KMS-11 (cell line): ENCODE measurements at regions not wholly inside any gene's neighbourhood (a gene's known extent, or its start where the extent isn't known, plus 50 kb on each side); places are given as distances from the start of the nearest gene placed in this dataset.

Experiments used
- H2AFZ ChIP-seq: fragments of 200-600 bp; sonication (generic); 2 replicates; pipeline ENCODE4 v1.6.1; 2016; ENCODE audit warnings: antibody characterized with exemption, mixed run types, low read depth
- H3K27ac ChIP-seq: fragments of 200-600 bp; sonication (generic); 2 replicates; pipeline ENCODE4 v1.6.1; 2016; ENCODE audit warnings: mild to moderate bottlenecking, mixed run types
- H3K27me3 ChIP-seq: fragments of 200-600 bp; sonication (generic); 2 replicates; pipeline ENCODE4 v1.6.1; 2017; ENCODE audit warnings: mild to moderate bottlenecking, low read depth, mixed run types, moderate library complexity; ENCODE audit not compliant: insufficient read depth
- H3K36me3 ChIP-seq: fragments of 200-600 bp; sonication (generic); 2 replicates; pipeline ENCODE4 v1.6.1; 2017; ENCODE audit warnings: mild to moderate bottlenecking, mixed run types; ENCODE audit not compliant: insufficient read depth
- H3K4me1 ChIP-seq: fragments of 200-600 bp; sonication (generic); 2 replicates; pipeline ENCODE4 v1.6.1; 2016; ENCODE audit warnings: mild to moderate bottlenecking, low read depth, mixed run types; ENCODE audit not compliant: poor library complexity, severe bottlenecking
- H3K4me2 ChIP-seq: fragments of 200-600 bp; sonication (generic); 2 replicates; pipeline ENCODE4 v1.7.0; 2016; ENCODE audit warnings: mild to moderate bottlenecking, mixed run types
- H3K4me3 ChIP-seq: fragments of 200-600 bp; sonication (generic); IDR thresholded peaks from 2 replicates; pipeline ENCODE4 v1.6.1; 2017; ENCODE audit warnings: low read depth, low read length, mixed read lengths; ENCODE audit not compliant: insufficient read depth
- H3K79me2 ChIP-seq: fragments of 200-600 bp; sonication (generic); 2 replicates; pipeline ENCODE4 v1.6.1; 2016; ENCODE audit warnings: low read depth, mixed run types; ENCODE audit not compliant: insufficient read depth
- H3K9ac ChIP-seq: fragments of 200-600 bp; sonication (generic); 2 replicates; pipeline ENCODE4 v1.6.1; 2016; ENCODE audit warnings: mild to moderate bottlenecking, mixed run types
- H4K20me1 ChIP-seq: fragments of 200-600 bp; sonication (generic); 2 replicates; pipeline ENCODE4 v1.6.1; 2016; ENCODE audit warnings: mild to moderate bottlenecking, mixed run types; ENCODE audit not compliant: insufficient read depth
- CTCF ChIP-seq: fragments of 200-600 bp; sonication (generic); conservative IDR thresholded peaks from 2 replicates; pipeline ENCODE4 v1.6.1; 2017; ENCODE audit warnings: low read depth, mild to moderate bottlenecking, antibody characterized with exemption, low read length, moderate library complexity, mixed read lengths

GRCh38 chr3:105214590-105214989 is 152.1 kb upstream of the ALCAM start:
- no peak overlapping the region for H3K9ac ChIP-seq
- H3K4me3 ChIP-seq: no peak overlapping the region
- H3K27ac ChIP-seq: no peak overlapping the region
- no peaks in the 10 kb centered on the region for H3K36me3 ChIP-seq
- TF ChIP-seq CTCF: no peak
- no peaks in the 10 kb centered on the region for H4K20me1 ChIP-seq
- no peak overlapping the region for H2AFZ ChIP-seq
- H3K4me1 ChIP-seq: no peaks in the 10 kb centered on the region
- no peak overlapping the region for H3K4me2 ChIP-seq
- no peaks in the 10 kb centered on the region for H3K79me2 ChIP-seq
- H3K27me3 ChIP-seq: no peaks in the 10 kb centered on the region

- H2AFZ ChIP-seq: no peak overlapping the region
- H3K36me3 ChIP-seq: no peaks in the 10 kb centered on the region
Observed at GRCh38 chr3:105222568-105223093, 144.1 kb upstream of the ALCAM start.

GRCh38 chr3:105223815-105224214 is 142.9 kb upstream of the ALCAM start:
- Histone ChIP-seq H3K36me3 (no peaks in the 10 kb centered on the region), H2AFZ (no peak overlapping the region), H3K4me3 (no peak overlapping the region), H3K9ac (no peak overlapping the region), H3K27ac (no peak overlapping the region), H4K20me1 (no peaks in the 10 kb centered on the region), H3K27me3 (no peaks in the 10 kb centered on the region), H3K4me2 (no peak overlapping the region), H3K4me1 (no peaks in the 10 kb centered on the region), H3K79me2 (no peaks in the 10 kb centered on the region)
- TF ChIP-seq CTCF: no peak

More at GRCh38 chr3:105222568-105223093, 144.1 kb upstream of the ALCAM start:
- no peak overlapping the region for H3K4me2 ChIP-seq
- no peak for TF ChIP-seq CTCF
- H3K79me2 ChIP-seq: no peaks in the 10 kb centered on the region
- no peaks in the 10 kb centered on the region for H4K20me1 ChIP-seq
- no peaks in the 10 kb centered on the region for H3K27me3 ChIP-seq
- H3K4me3 ChIP-seq: no peak overlapping the region
- H3K9ac ChIP-seq: no peak overlapping the region
- H3K27ac ChIP-seq: no peak overlapping the region
- no peaks in the 10 kb centered on the region for H3K4me1 ChIP-seq

- H3K4me1 ChIP-seq: no peaks in the 10 kb centered on the region
- H3K4me2 ChIP-seq: no peak overlapping the region
- H3K4me3 ChIP-seq: no peak overlapping the region
- H2AFZ ChIP-seq: no peak overlapping the region
- no peak for TF ChIP-seq CTCF
- H3K27ac ChIP-seq: no peak overlapping the region
- H3K36me3 ChIP-seq: no peaks in the 10 kb centered on the region
- H3K79me2 ChIP-seq: no peaks in the 10 kb centered on the region
- no peaks in the 10 kb centered on the region for H4K20me1 ChIP-seq
- no peak overlapping the region for H3K9ac ChIP-seq
- no peaks in the 10 kb centered on the region for H3K27me3 ChIP-seq
Observed at GRCh38 chr3:105228696-105229095, 138.0 kb upstream of the ALCAM start.

- Histone ChIP-seq H2AFZ (no peak overlapping the region), H3K36me3 (no peaks in the 10 kb centered on the region), H3K4me3 (no peak overlapping the region), H4K20me1 (no peaks in the 10 kb centered on the region), H3K4me2 (no peak overlapping the region), H3K9ac (no peak overlapping the region), H3K4me1 (no peaks in the 10 kb centered on the region), H3K27me3 (no peaks in the 10 kb centered on the region), H3K79me2 (no peaks in the 10 kb centered on the region), H3K27ac (no peak overlapping the region)
- no peak for TF ChIP-seq CTCF
Observed at GRCh38 chr3:105232553-105232952, 134.2 kb upstream of the ALCAM start.
